ENCODE measurements at regions not wholly inside any gene's neighbourhood (a gene's known extent, or its start where the extent isn't known, plus 50 kb on each side); places are given as distances from the start of the nearest gene placed in this dataset.

- Histone ChIP-seq H3K27ac (ENCODE audit: low read depth, low read length, poor library complexity, severe bottlenecking) (no peak overlapping the region), H3K27me3 (replicated peaks; ENCODE audit: insufficient read depth, low read depth, low read length, poor library complexity) (peaks cover 9% of the 10 kb centered on the region), H3K36me3 (ENCODE audit: insufficient read depth, low read length, poor library complexity, severe bottlenecking) (no peaks in the 10 kb centered on the region), H3K9me3 (ENCODE audit: low read depth, low read length, poor library complexity, severe bottlenecking) (no peaks in the 10 kb centered on the region), H3K4me1 (ENCODE audit: insufficient read depth, low read length, poor library complexity, severe bottlenecking) (no peaks in the 10 kb centered on the region), H3K4me3 (ENCODE audit: low read depth, low read length, poor library complexity, severe bottlenecking) (no peak overlapping the region)
- BruUV-seq (replicated peaks) = no TSS peak
- intact Hi-C loops (cut with micrococcal nuclease; ENCODE audit: unreplicated experiment) = no loop called here
- POLR2A ChIA-PET (ENCODE audit: low non-redundant PET) = interaction anchor here (0.6 kb wide), 1 partner anchor 15 kb away, joined by 5 read pairs; no protein-coding TSS in a partner anchor
- TF ChIP-seq EZH2 (IDR thresholded peaks at IDR 0.05; ENCODE audit: borderline replicate concordance, low read depth, low read length, poor library complexity, severe bottlenecking) (no peak), CTCF (conservative IDR thresholded peaks at IDR 0.05; ENCODE audit: low read depth, low read length) (no peak)
- DNase-seq (ENCODE audit: low spot score) = no peak
- CTCF ChIA-PET = no interaction called here
Measured at GRCh38 chr1:17883662-17884395, 128.7 kb downstream of the ACTL8 start.

- Histone ChIP-seq H3K4me3 (ENCODE audit: low read depth, low read length, poor library complexity, severe bottlenecking) (no peak overlapping the region), H3K27ac (ENCODE audit: low read depth, low read length, poor library complexity, severe bottlenecking) (no peak overlapping the region), H3K36me3 (ENCODE audit: insufficient read depth, low read length, poor library complexity, severe bottlenecking) (no peaks in the 10 kb centered on the region), H3K4me1 (ENCODE audit: insufficient read depth, low read length, poor library complexity, severe bottlenecking) (no peaks in the 10 kb centered on the region), H3K9me3 (ENCODE audit: low read depth, low read length, poor library complexity, severe bottlenecking) (no peaks in the 10 kb centered on the region), H3K27me3 (replicated peaks; ENCODE audit: insufficient read depth, low read depth, low read length, poor library complexity) (peaks cover 28% of the 10 kb centered on the region)
- ChIA-PET CTCF (interaction anchor here (0.6 kb wide), 1 partner anchor 15 kb away, joined by 6 read pairs; no protein-coding TSS in a partner anchor), POLR2A (ENCODE audit: low non-redundant PET) (no interaction called here)
- intact Hi-C loops (cut with micrococcal nuclease; ENCODE audit: unreplicated experiment) = no loop called here
- DNase-seq (ENCODE audit: low spot score) = no peak
- no peak for TF ChIP-seq EZH2 (IDR thresholded peaks at IDR 0.05; ENCODE audit: borderline replicate concordance, low read depth, low read length, poor library complexity, severe bottlenecking)
- no peak for TF ChIP-seq CTCF (conservative IDR thresholded peaks at IDR 0.05; ENCODE audit: low read depth, low read length)
- no TSS peak for BruUV-seq (replicated peaks)
Measured at GRCh38 chr1:17885663-17886320, 130.7 kb downstream of the ACTL8 start.

- Histone ChIP-seq H3K27ac (ENCODE audit: low read depth, low read length, poor library complexity, severe bottlenecking) (no peak overlapping the region), H3K9me3 (ENCODE audit: low read depth, low read length, poor library complexity, severe bottlenecking) (no peaks in the 10 kb centered on the region), H3K27me3 (replicated peaks; ENCODE audit: insufficient read depth, low read depth, low read length, poor library complexity) (peaks cover 34% of the 10 kb centered on the region), H3K4me1 (ENCODE audit: insufficient read depth, low read length, poor library complexity, severe bottlenecking) (no peaks in the 10 kb centered on the region), H3K4me3 (ENCODE audit: low read depth, low read length, poor library complexity, severe bottlenecking) (no peak overlapping the region), H3K36me3 (ENCODE audit: insufficient read depth, low read length, poor library complexity, severe bottlenecking) (no peaks in the 10 kb centered on the region)
- BruUV-seq (replicated peaks) = no TSS peak
- intact Hi-C loops (cut with micrococcal nuclease; ENCODE audit: unreplicated experiment) = no loop called here
- no peak for DNase-seq (ENCODE audit: low spot score)
- TF ChIP-seq CTCF (conservative IDR thresholded peaks at IDR 0.05; ENCODE audit: low read depth, low read length) (no peak), EZH2 (IDR thresholded peaks at IDR 0.05; ENCODE audit: borderline replicate concordance, low read depth, low read length, poor library complexity, severe bottlenecking) (no peak)
- ChIA-PET POLR2A (ENCODE audit: low non-redundant PET) (no interaction called here), CTCF (interaction anchor here (0.6 kb wide), 1 partner anchor 16 kb away, joined by 6 read pairs; no protein-coding TSS in a partner anchor)
Measured at GRCh38 chr1:17886386-17886785, 131.3 kb downstream of the ACTL8 start.
